ENCODE measurements at regions not wholly inside any gene's neighbourhood (a gene's known extent, or its start where the extent isn't known, plus 50 kb on each side); places are given as distances from the start of the nearest gene placed in this dataset.

DNA sequence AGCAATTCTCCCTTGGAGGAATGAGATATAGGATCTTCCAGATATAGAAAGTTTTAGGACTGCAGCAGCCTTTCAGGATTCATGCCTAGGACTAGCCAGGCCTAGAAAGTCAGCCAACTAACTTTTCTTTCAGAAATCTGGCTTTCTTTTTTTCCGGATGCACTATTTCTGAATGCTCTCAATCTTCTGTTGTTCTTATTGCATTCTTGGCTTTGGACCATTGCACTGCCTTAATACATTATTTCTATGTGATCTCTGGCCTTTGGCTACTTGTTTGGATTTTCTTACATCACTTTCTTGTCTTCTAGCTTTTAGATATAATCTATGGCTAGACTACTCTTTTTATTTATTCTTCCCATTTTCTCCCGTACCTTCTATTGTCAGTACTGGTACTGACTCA lies 813.1 kb upstream of the HTR2C start:
- intact Hi-C loops (cut with DNase I), result no loop called here
- Histone ChIP-seq H3K4me1 (no peaks in the 10 kb centered on the region), H3K4me3 (no peak overlapping the region), H3K27me3 (no peaks in the 10 kb centered on the region), H3K27ac (no peak overlapping the region), H3K9me3 (no peaks in the 10 kb centered on the region), H3K36me3 (no peaks in the 10 kb centered on the region)
- DNase-seq (no peak), ATAC-seq (no peak)
- TF ChIP-seq, protein P1, sequence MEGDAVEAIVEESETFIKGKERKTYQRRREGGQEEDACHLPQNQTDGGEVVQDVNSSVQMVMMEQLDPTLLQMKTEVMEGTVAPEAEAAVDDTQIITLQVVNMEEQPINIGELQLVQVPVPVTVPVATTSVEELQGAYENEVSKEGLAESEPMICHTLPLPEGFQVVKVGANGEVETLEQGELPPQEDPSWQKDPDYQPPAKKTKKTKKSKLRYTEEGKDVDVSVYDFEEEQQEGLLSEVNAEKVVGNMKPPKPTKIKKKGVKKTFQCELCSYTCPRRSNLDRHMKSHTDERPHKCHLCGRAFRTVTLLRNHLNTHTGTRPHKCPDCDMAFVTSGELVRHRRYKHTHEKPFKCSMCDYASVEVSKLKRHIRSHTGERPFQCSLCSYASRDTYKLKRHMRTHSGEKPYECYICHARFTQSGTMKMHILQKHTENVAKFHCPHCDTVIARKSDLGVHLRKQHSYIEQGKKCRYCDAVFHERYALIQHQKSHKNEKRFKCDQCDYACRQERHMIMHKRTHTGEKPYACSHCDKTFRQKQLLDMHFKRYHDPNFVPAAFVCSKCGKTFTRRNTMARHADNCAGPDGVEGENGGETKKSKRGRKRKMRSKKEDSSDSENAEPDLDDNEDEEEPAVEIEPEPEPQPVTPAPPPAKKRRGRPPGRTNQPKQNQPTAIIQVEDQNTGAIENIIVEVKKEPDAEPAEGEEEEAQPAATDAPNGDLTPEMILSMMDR (IDR thresholded peaks at IDR 0.05), result no peak
- no peak for TF ChIP-seq POLR2A (IDR thresholded peaks at IDR 0.05)
- 47% methylated on average over 2 of the region's 2 CpGs for WGBS (ENCODE audit: insufficient coverage, low coverage, low lambda C conversion rate, missing lambda C conversion rate)

DNA sequence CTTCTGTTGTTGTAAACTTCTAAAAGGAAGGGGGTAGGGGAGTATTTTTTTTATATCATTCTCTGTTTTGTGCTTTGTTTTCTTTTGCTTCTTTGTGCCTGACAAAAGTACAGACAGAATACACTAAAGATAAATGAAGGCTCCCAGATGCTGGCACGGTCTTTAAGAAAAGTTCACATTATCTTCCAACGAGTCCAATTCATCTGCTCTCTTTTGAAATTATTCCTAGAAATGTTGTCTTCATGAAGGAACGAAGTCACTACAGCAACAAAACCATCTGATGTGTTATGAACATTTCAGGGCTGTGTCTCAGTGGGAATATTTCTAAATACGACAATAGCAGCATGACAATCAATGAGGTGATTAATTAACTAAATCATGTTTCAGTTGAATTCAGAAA lies 813.8 kb upstream of the HTR2C start:
- DNase-seq (no peak), ATAC-seq (no peak)
- Histone ChIP-seq H3K27ac (no peak overlapping the region), H3K9me3 (no peaks in the 10 kb centered on the region), H3K4me1 (no peaks in the 10 kb centered on the region), H3K4me3 (no peak overlapping the region), H3K36me3 (no peaks in the 10 kb centered on the region), H3K27me3 (no peaks in the 10 kb centered on the region)
- intact Hi-C loops (cut with DNase I), result no loop called here
- TF ChIP-seq, protein P1 (IDR thresholded peaks at IDR 0.05), result no peak
- TF ChIP-seq POLR2A (IDR thresholded peaks at IDR 0.05), result no peak
- WGBS (ENCODE audit: insufficient coverage, low coverage, low lambda C conversion rate, missing lambda C conversion rate), result 25% methylated on average over 4 of the region's 4 CpGs

- TF ChIP-seq, protein P1 (IDR thresholded peaks at IDR 0.05), result no peak
- TF ChIP-seq POLR2A (IDR thresholded peaks at IDR 0.05), result no peak
- DNase-seq (no peak), ATAC-seq (no peak)
- Histone ChIP-seq H3K4me3 (no peak overlapping the region), H3K27me3 (no peaks in the 10 kb centered on the region), H3K27ac (no peak overlapping the region), H3K4me1 (no peaks in the 10 kb centered on the region), H3K9me3 (no peaks in the 10 kb centered on the region), H3K36me3 (no peaks in the 10 kb centered on the region)
- intact Hi-C loops (cut with DNase I), result no loop called here
- 28% methylated on average over 2 of the region's 2 CpGs for WGBS (ENCODE audit: insufficient coverage, low coverage, low lambda C conversion rate, missing lambda C conversion rate)
These were observed 824.5 kb upstream of the HTR2C start for GRCh38 chrX:113759422-113759821.

DNA sequence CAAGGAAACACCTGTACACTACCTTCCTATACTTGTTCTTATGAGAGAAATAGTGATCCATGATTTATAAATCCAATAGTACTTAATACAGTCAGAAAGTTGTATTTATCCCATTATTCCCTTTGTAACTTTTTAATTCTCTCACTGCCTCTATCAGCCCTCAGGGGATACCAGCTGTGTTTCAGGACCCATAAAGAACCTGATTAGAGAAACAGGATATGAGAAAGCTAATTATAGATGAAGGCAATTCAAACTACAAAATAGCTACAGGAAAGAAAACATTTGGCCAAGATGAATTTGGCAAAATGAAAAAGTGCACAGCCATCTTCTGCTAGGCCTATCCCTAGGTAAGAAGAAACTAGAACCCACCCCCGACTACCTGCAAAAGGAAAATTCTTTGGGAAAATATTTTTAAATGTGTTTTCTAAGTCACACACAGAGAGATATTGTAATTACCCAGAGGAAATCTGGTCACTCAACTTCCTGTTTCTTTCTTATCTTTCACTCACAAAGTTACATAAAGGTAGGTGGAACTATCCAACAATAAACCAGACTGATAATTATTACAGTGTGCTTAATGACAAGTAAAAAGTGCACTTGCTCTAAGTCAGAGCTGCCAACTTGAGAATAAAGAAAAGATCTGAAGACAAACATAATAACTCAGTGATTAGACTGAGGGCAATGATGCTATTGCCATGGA lies 836.5 kb upstream of the HTR2C start:
- no peak for DNase-seq
- peaks cover 0 to 10% of the 10 kb centered on the region in 2 donors for H3K27me3 ChIP-seq
- no peak for TF ChIP-seq POLR2A (IDR thresholded peaks at IDR 0.05)
- TF ChIP-seq, protein P1 (IDR thresholded peaks at IDR 0.05), result no peak
- no peaks in the 10 kb centered on the region for H3K4me1 ChIP-seq
- no peak overlapping the region for H3K4me3 ChIP-seq
- no peaks in the 10 kb centered on the region for H3K36me3 ChIP-seq
- H3K9me3 ChIP-seq, result no peaks in the 10 kb centered on the region
- intact Hi-C loops (cut with DNase I), result no loop called here
- WGBS (ENCODE audit: insufficient coverage, low coverage, low lambda C conversion rate, missing lambda C conversion rate), result 7% methylated on average over 1 of the region's 1 CpG
- no peak for ATAC-seq
- H3K27ac ChIP-seq, result no peak overlapping the region

Measured in right lobe of liver (tissue), 6 donors.